ENCODE measurements at regions not wholly inside any gene's neighbourhood (a gene's known extent, or its start where the extent isn't known, plus 50 kb on each side); places are given as distances from the start of the nearest gene placed in this dataset.

GRCh38 chr7:144941127-144941526 is 105.3 kb upstream of the TPK1 start:
- TF ChIP-seq POLR2A (IDR thresholded peaks at IDR 0.05; ENCODE audit: low read depth, low read length) (no peak), POLR2AphosphoS5 (IDR thresholded peaks at IDR 0.05; ENCODE audit: low read depth, low read length) (no peak)
